Stimulated activated naive B cell treated with anti-CD40 and anti-IgM and Interleukin-4, amounts not matched to agents 10 μg/mL and 1 μg/mL and 100 μg/mL, for 72 hours (primary cell): ENCODE measurements at regions not wholly inside any gene's neighbourhood (a gene's known extent, or its start where the extent isn't known, plus 50 kb on each side); places are given as distances from the start of the nearest gene placed in this dataset.

ENCODE experiments used
- ATAC-seq, 2 donors: fragments of 150-1000 bp; cut with Tn5 transposase; replicated peaks; 2 replicates each; pipeline ENCODE4 v1.10.0; 2021; ENCODE audit warnings: moderate library complexity in 1 of 2
- DNase-seq: peaks from one replicate; pipeline ENCODE4 v3.0.0; 2021
- H3K27ac Mint-ChIP-seq: one replicate; pipeline ENCODE4 v1.8.0; 2022; ENCODE audit warnings: mild to moderate bottlenecking, mixed read lengths
- H3K27me3 Mint-ChIP-seq, 2 donors: one replicate each; pipeline ENCODE4 v1.8.0; 2022; ENCODE audit warnings: mixed read lengths in 2 of 2
- H3K36me3 Mint-ChIP-seq, 2 donors: one replicate each; pipeline ENCODE4 v1.8.0; 2022; ENCODE audit warnings: mixed read lengths in 2 of 2, mild to moderate bottlenecking in 1 of 2
- H3K4me1 Mint-ChIP-seq, 2 donors: one replicate each; pipeline ENCODE4 v1.8.0; 2022; ENCODE audit warnings: mixed read lengths in 2 of 2, mild to moderate bottlenecking in 1 of 2
- H3K4me3 Mint-ChIP-seq, 2 donors: one replicate each; pipeline ENCODE4 v1.8.0; 2022; ENCODE audit warnings: mild to moderate bottlenecking in 2 of 2, mixed read lengths in 2 of 2, moderate library complexity in 1 of 2
- H3K9me3 Mint-ChIP-seq, 2 donors: one replicate each; pipeline ENCODE4 v1.8.0; 2022; ENCODE audit warnings: mixed read lengths in 2 of 2, mild to moderate bottlenecking in 1 of 2

GRCh38 chr1:72918940-72919339 is 636.6 kb upstream of the NEGR1 start:
- H3K36me3 Mint-ChIP-seq, result no peaks in the 10 kb centered on the region
- H3K4me3 Mint-ChIP-seq, result no peak overlapping the region
- H3K27ac Mint-ChIP-seq, result no peak overlapping the region
- no peaks in the 10 kb centered on the region for H3K27me3 Mint-ChIP-seq
- DNase-seq, result no peak
- H3K9me3 Mint-ChIP-seq, result peaks cover 0 to 2% of the 10 kb centered on the region in 2 donors
- ATAC-seq, result no peak
- H3K4me1 Mint-ChIP-seq, result no peaks in the 10 kb centered on the region

GRCh38 chr1:72917920-72918319 is 635.6 kb upstream of the NEGR1 start:
- Mint-ChIP-seq H3K36me3 (no peaks in the 10 kb centered on the region), H3K4me1 (no peaks in the 10 kb centered on the region), H3K27ac (no peak overlapping the region), H3K9me3 (peaks cover 0 to 2% of the 10 kb centered on the region in 2 donors), H3K27me3 (no peaks in the 10 kb centered on the region), H3K4me3 (no peak overlapping the region)
- ATAC-seq (no peak), DNase-seq (no peak)

- Mint-ChIP-seq H3K9me3 (peaks cover 0 to 2% of the 10 kb centered on the region in 2 donors), H3K27ac (no peak overlapping the region), H3K36me3 (no peaks in the 10 kb centered on the region), H3K27me3 (no peaks in the 10 kb centered on the region), H3K4me1 (no peaks in the 10 kb centered on the region), H3K4me3 (no peak overlapping the region)
- DNase-seq (no peak), ATAC-seq (no peak)
Observed at GRCh38 chr1:72915581-72915980, 633.2 kb upstream of the NEGR1 start.

DNA sequence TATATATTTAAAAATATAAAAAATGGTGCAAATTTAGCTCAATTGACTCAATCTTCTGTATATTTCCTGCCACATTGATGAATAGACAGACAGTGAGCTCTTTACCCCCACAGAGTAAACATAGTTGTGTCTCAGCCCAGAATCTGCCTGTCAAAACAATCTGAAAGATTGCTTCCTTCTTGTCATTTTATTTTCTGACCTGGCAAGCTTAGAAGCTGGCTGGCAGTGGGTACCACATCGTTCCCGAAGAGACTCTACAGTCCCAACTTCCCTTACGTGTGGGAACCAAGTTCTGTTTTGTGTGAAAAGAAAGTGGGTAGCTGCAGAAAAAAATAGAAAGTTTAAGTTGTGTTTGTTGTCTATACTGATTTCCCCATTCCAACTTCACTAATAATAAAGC is 629.3 kb upstream of the NEGR1 start:
- Mint-ChIP-seq H3K36me3 (no peaks in the 10 kb centered on the region), H3K4me1 (no peaks in the 10 kb centered on the region), H3K9me3 (peaks cover 0 to 5% of the 10 kb centered on the region in 2 donors), H3K27me3 (no peaks in the 10 kb centered on the region), H3K27ac (no peak overlapping the region), H3K4me3 (no peak overlapping the region)
- ATAC-seq (no peak), DNase-seq (no peak)

DNA sequence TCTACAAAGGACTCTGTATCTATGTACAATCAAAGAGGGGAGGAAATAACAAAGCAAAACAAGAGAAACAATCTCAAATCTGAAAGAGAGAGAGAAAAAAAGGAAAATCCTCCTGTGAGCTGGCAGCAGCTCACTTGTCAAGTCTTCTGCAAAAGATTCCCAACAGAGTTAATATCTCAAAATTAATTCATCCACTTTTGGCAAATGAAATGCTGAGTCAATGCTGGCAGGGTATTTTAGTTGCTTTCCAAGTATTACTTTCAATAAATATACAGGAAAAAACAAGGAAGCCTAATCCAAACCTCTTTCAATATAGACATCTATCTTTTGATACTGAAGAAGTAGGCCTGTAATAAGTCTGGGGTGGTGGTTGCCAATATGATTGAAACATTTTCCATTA is 613.9 kb upstream of the NEGR1 start:
- H3K9me3 Mint-ChIP-seq, result peaks cover 0 to 1% of the 10 kb centered on the region in 2 donors
- H3K36me3 Mint-ChIP-seq, result no peaks in the 10 kb centered on the region
- H3K4me3 Mint-ChIP-seq, result no peak overlapping the region

GRCh38 chr1:72892461-72892860 is 610.1 kb upstream of the NEGR1 start:
- H3K27me3 Mint-ChIP-seq, result no peaks in the 10 kb centered on the region
- ATAC-seq (no peak), DNase-seq (no peak)
- H3K4me3 Mint-ChIP-seq, result no peak overlapping the region
- H3K27ac Mint-ChIP-seq, result no peak overlapping the region
- no peaks in the 10 kb centered on the region for H3K36me3 Mint-ChIP-seq
- no peaks in the 10 kb centered on the region for H3K4me1 Mint-ChIP-seq
- H3K9me3 Mint-ChIP-seq, result peaks cover 0 to 1% of the 10 kb centered on the region in 2 donors

More for the DNA sequence above, 613.9 kb upstream of the NEGR1 start:
- DNase-seq (no peak), ATAC-seq (no peak)
- no peaks in the 10 kb centered on the region for H3K4me1 Mint-ChIP-seq
- H3K27ac Mint-ChIP-seq, result no peak overlapping the region
- no peaks in the 10 kb centered on the region for H3K27me3 Mint-ChIP-seq

DNA sequence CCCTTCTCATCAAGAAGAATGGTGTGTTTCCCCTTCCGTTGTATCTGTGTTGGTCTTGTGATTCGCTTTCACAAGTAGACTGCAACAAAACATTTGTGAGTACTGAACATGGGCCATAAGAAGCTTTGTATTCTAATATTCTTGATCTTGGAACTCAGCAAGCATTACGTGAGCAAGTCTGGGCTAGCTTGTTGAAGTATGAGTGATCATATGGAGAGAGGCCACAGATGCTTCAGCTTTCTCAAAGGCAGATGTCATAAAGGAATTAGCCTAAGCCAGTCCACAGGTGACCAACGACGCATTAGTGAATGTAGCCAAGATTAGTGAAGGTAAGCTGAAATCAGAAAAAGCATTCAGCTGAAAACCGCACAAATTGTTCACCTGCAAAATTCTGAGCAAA is 609.6 kb upstream of the NEGR1 start:
- no peak for DNase-seq
- ATAC-seq, result no peak
- Mint-ChIP-seq H3K27ac (no peak overlapping the region), H3K4me3 (no peak overlapping the region), H3K9me3 (peaks cover 0 to 1% of the 10 kb centered on the region in 2 donors), H3K4me1 (no peaks in the 10 kb centered on the region), H3K27me3 (no peaks in the 10 kb centered on the region), H3K36me3 (no peaks in the 10 kb centered on the region)

GRCh38 chr1:72885841-72886240 is 603.5 kb upstream of the NEGR1 start:
- Mint-ChIP-seq H3K27me3 (no peaks in the 10 kb centered on the region), H3K4me3 (no peak overlapping the region), H3K9me3 (no peaks in the 10 kb centered on the region), H3K4me1 (no peaks in the 10 kb centered on the region), H3K27ac (no peak overlapping the region), H3K36me3 (no peaks in the 10 kb centered on the region)
- ATAC-seq (no peak), DNase-seq (no peak)

- no peaks in the 10 kb centered on the region for H3K27me3 Mint-ChIP-seq
- H3K4me1 Mint-ChIP-seq, result no peaks in the 10 kb centered on the region
- H3K27ac Mint-ChIP-seq, result no peak overlapping the region
- H3K36me3 Mint-ChIP-seq, result no peaks in the 10 kb centered on the region
- DNase-seq, result no peak
- H3K9me3 Mint-ChIP-seq, result no peaks in the 10 kb centered on the region
- no peak overlapping the region for H3K4me3 Mint-ChIP-seq
- no peak for ATAC-seq
Observed at GRCh38 chr1:72885017-72885416, 602.7 kb upstream of the NEGR1 start.

DNA sequence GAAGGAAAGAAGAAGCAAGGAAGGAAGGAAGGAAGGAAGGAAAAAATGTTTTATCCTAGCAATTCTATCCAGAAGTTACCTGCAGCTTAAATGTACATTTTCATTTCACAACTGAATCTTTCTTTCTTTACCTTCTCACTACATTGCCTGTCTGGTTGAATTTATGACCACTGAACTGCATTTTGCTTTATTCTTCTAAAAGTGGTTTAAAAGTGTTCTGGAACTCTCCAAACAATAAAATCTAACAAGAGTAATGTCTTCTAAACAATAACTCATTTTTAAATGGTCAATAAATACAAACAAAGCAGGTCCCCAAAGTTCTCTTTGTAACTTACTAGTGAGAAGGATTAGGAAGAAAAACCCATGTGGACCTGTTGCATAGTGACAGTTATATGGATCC is 587.5 kb upstream of the NEGR1 start:
- ATAC-seq (no peak), DNase-seq (no peak)
- no peak overlapping the region for H3K27ac Mint-ChIP-seq
- H3K4me3 Mint-ChIP-seq, result no peak overlapping the region
- no peaks in the 10 kb centered on the region for H3K4me1 Mint-ChIP-seq
- H3K9me3 Mint-ChIP-seq, result no peaks in the 10 kb centered on the region
- H3K36me3 Mint-ChIP-seq, result no peaks in the 10 kb centered on the region
- no peaks in the 10 kb centered on the region for H3K27me3 Mint-ChIP-seq

DNA sequence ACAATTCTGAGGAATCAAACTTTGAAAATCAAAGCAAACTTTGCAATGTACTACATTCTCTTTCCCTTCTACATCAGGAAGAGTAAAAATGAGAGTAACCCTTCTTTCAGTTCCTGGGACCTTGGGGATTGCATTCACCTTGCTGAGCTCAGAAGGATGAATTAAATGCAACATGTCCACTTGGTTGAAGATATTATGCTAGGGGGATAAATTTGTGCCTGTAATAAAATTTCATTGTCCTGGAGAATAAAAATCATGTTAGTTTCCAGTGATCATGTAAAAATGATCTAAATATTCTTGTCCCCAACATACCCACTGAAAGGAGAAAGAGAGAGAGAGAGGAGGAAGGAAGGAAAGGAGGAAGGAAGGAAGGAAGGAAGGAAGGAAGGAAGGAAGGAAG is 587.1 kb upstream of the NEGR1 start:
- H3K4me1 Mint-ChIP-seq, result no peaks in the 10 kb centered on the region
- no peak overlapping the region for H3K4me3 Mint-ChIP-seq
- no peaks in the 10 kb centered on the region for H3K36me3 Mint-ChIP-seq
- no peak overlapping the region for H3K27ac Mint-ChIP-seq
- H3K27me3 Mint-ChIP-seq, result no peaks in the 10 kb centered on the region
- H3K9me3 Mint-ChIP-seq, result no peaks in the 10 kb centered on the region
- ATAC-seq (no peak), DNase-seq (no peak)

GRCh38 chr1:72851597-72851996 is 569.3 kb upstream of the NEGR1 start:
- no peaks in the 10 kb centered on the region for H3K36me3 Mint-ChIP-seq
- no peak overlapping the region for H3K27ac Mint-ChIP-seq
- DNase-seq (no peak), ATAC-seq (no peak)
- peaks cover 0 to 2% of the 10 kb centered on the region in 2 donors for H3K9me3 Mint-ChIP-seq
- H3K4me1 Mint-ChIP-seq, result no peaks in the 10 kb centered on the region
- H3K27me3 Mint-ChIP-seq, result no peaks in the 10 kb centered on the region
- no peak overlapping the region for H3K4me3 Mint-ChIP-seq

GRCh38 chr1:72848997-72849396 is 566.7 kb upstream of the NEGR1 start:
- no peak overlapping the region for H3K4me3 Mint-ChIP-seq
- no peaks in the 10 kb centered on the region for H3K36me3 Mint-ChIP-seq
- peaks cover 0 to 2% of the 10 kb centered on the region in 2 donors for H3K9me3 Mint-ChIP-seq
- H3K4me1 Mint-ChIP-seq, result no peaks in the 10 kb centered on the region
- no peak for DNase-seq
- ATAC-seq, result no peak
- no peak overlapping the region for H3K27ac Mint-ChIP-seq
- no peaks in the 10 kb centered on the region for H3K27me3 Mint-ChIP-seq

DNA sequence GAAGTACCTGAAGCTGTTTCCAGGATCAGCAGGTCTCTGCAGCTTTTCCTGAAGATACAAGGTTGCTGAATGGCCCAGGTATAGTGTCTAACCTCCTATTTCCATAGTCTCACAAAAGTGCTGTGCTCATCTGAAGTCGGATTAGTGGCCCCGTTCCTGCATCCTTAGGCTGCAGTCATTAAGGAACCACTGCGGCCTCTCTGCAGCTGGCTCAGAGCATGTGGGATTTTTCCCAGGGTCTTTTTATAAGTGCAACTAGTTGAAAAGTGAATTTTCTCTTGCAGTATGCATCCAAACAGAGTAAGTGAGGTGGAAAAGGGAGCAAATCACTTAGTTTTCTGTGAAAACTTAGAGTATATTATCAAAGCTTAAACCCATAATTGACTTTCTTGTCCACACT is 565.3 kb upstream of the NEGR1 start:
- DNase-seq (no peak), ATAC-seq (no peak)
- Mint-ChIP-seq H3K4me1 (no peaks in the 10 kb centered on the region), H3K36me3 (no peaks in the 10 kb centered on the region), H3K27ac (no peak overlapping the region), H3K27me3 (no peaks in the 10 kb centered on the region), H3K9me3 (peaks cover 0 to 2% of the 10 kb centered on the region in 2 donors), H3K4me3 (no peak overlapping the region)

- H3K27me3 Mint-ChIP-seq, result no peaks in the 10 kb centered on the region
- DNase-seq (no peak), ATAC-seq (no peak)
- H3K4me1 Mint-ChIP-seq, result no peaks in the 10 kb centered on the region
- H3K36me3 Mint-ChIP-seq, result no peaks in the 10 kb centered on the region
- H3K4me3 Mint-ChIP-seq, result no peak overlapping the region
- peaks cover 0 to under 1% of the 10 kb centered on the region in 2 donors for H3K9me3 Mint-ChIP-seq
- no peak overlapping the region for H3K27ac Mint-ChIP-seq
Observed at GRCh38 chr1:72846476-72847278, 564.3 kb upstream of the NEGR1 start.
